ENCODE measurements at regions not wholly inside any gene's neighbourhood (a gene's known extent, or its start where the extent isn't known, plus 50 kb on each side); places are given as distances from the start of the nearest gene placed in this dataset.

- no peak overlapping the region for H3K4me3 ChIP-seq (ENCODE audit: low read length)
Observed at GRCh38 chr3:83461411-83461810, 1497.4 kb upstream of the CADM2 start.

GRCh38 chr3:83477563-83477962, 1481.2 kb upstream of the CADM2 start:
- Histone ChIP-seq H3K27ac (ENCODE audit: low read length) (no peak overlapping the region), H4K20me1 (ENCODE audit: insufficient read depth, low read length) (no peaks in the 10 kb centered on the region)
- no peak for TF ChIP-seq EZH2 (optimal IDR thresholded peaks at IDR 0.05; ENCODE audit: low read depth, low read length)
- no peak for TF ChIP-seq CTCF (IDR thresholded peaks at IDR 0.05; ENCODE audit: low read length)
- TF ChIP-seq EZH2phosphoT487 (IDR thresholded peaks at IDR 0.05; ENCODE audit: low read length), result no peak

More at GRCh38 chr3:83461411-83461810, 1497.4 kb upstream of the CADM2 start:
- Histone ChIP-seq H3K27me3 (replicated peaks; ENCODE audit: insufficient read depth, low read length) (no peaks in the 10 kb centered on the region), H3K9me3 (replicated peaks; ENCODE audit: insufficient read depth, low read length) (no peaks in the 10 kb centered on the region), H3K9ac (ENCODE audit: low read length) (no peak overlapping the region), H2AFZ (ENCODE audit: low read length) (no peak overlapping the region), H3K9me2 (replicated peaks; ENCODE audit: insufficient read depth, low read length) (no peaks in the 10 kb centered on the region), H3K4me2 (ENCODE audit: low read depth, low read length) (no peak overlapping the region), H3K4me1 (ENCODE audit: low read length) (no peaks in the 10 kb centered on the region), H3K27ac (ENCODE audit: low read length) (no peak overlapping the region), H3F3A (ENCODE audit: insufficient read depth, low read length) (no peaks in the 10 kb centered on the region), H3K36me3 (replicated peaks; ENCODE audit: insufficient read depth, low read length) (no peaks in the 10 kb centered on the region), H4K20me1 (ENCODE audit: insufficient read depth, low read length) (no peaks in the 10 kb centered on the region), H3K79me2 (ENCODE audit: low read length) (no peaks in the 10 kb centered on the region)
- TF ChIP-seq EZH2 (optimal IDR thresholded peaks at IDR 0.05; ENCODE audit: low read depth, low read length), result no peak
- DNase-seq, result no peak

GRCh38 chr3:83482402-83483070, 1476.3 kb upstream of the CADM2 start:
- no peaks in the 10 kb centered on the region for H3K79me2 ChIP-seq (ENCODE audit: low read length)
- no peaks in the 10 kb centered on the region for H3K4me1 ChIP-seq (ENCODE audit: low read length)
- H3K9ac ChIP-seq (ENCODE audit: low read length), result no peak overlapping the region
- no peak overlapping the region for H3K4me2 ChIP-seq (ENCODE audit: low read depth, low read length)
- no peaks in the 10 kb centered on the region for H3F3A ChIP-seq (ENCODE audit: insufficient read depth, low read length)
- no peak overlapping the region for H3K27ac ChIP-seq (ENCODE audit: low read length)
- no peak for TF ChIP-seq EZH2 (optimal IDR thresholded peaks at IDR 0.05; ENCODE audit: low read depth, low read length)
- TF ChIP-seq EZH2phosphoT487 (IDR thresholded peaks at IDR 0.05; ENCODE audit: low read length), result no peak
- H3K27me3 ChIP-seq (replicated peaks; ENCODE audit: insufficient read depth, low read length), result no peaks in the 10 kb centered on the region
- DNase-seq, result no peak
- no peak overlapping the region for H2AFZ ChIP-seq (ENCODE audit: low read length)
- no peaks in the 10 kb centered on the region for H3K36me3 ChIP-seq (replicated peaks; ENCODE audit: insufficient read depth, low read length)
- H3K4me3 ChIP-seq (ENCODE audit: low read length), result no peak overlapping the region
- no peaks in the 10 kb centered on the region for H3K9me2 ChIP-seq (replicated peaks; ENCODE audit: insufficient read depth, low read length)
- H4K20me1 ChIP-seq (ENCODE audit: insufficient read depth, low read length), result no peaks in the 10 kb centered on the region
- H3K9me3 ChIP-seq (replicated peaks; ENCODE audit: insufficient read depth, low read length), result no peaks in the 10 kb centered on the region

More at GRCh38 chr3:83477563-83477962, 1481.2 kb upstream of the CADM2 start:
- Histone ChIP-seq H3K9ac (ENCODE audit: low read length) (no peak overlapping the region), H3K9me2 (replicated peaks; ENCODE audit: insufficient read depth, low read length) (no peaks in the 10 kb centered on the region), H3K4me2 (ENCODE audit: low read depth, low read length) (no peak overlapping the region), H3K79me2 (ENCODE audit: low read length) (no peaks in the 10 kb centered on the region), H3K9me3 (replicated peaks; ENCODE audit: insufficient read depth, low read length) (no peaks in the 10 kb centered on the region), H3K27me3 (replicated peaks; ENCODE audit: insufficient read depth, low read length) (no peaks in the 10 kb centered on the region), H2AFZ (ENCODE audit: low read length) (no peak overlapping the region), H3F3A (ENCODE audit: insufficient read depth, low read length) (no peaks in the 10 kb centered on the region), H3K4me1 (ENCODE audit: low read length) (no peaks in the 10 kb centered on the region), H3K4me3 (ENCODE audit: low read length) (no peak overlapping the region), H3K36me3 (replicated peaks; ENCODE audit: insufficient read depth, low read length) (no peaks in the 10 kb centered on the region)
- no peak for DNase-seq

- Histone ChIP-seq H2AFZ (ENCODE audit: low read length) (no peak overlapping the region), H3K4me2 (ENCODE audit: low read depth, low read length) (no peak overlapping the region), H3K9me2 (replicated peaks; ENCODE audit: insufficient read depth, low read length) (no peaks in the 10 kb centered on the region), H3K27ac (ENCODE audit: low read length) (no peak overlapping the region), H3K27me3 (replicated peaks; ENCODE audit: insufficient read depth, low read length) (no peaks in the 10 kb centered on the region), H3K9me3 (replicated peaks; ENCODE audit: insufficient read depth, low read length) (no peaks in the 10 kb centered on the region), H3K4me1 (ENCODE audit: low read length) (no peaks in the 10 kb centered on the region), H3K9ac (ENCODE audit: low read length) (no peak overlapping the region), H3K36me3 (replicated peaks; ENCODE audit: insufficient read depth, low read length) (no peaks in the 10 kb centered on the region), H4K20me1 (ENCODE audit: insufficient read depth, low read length) (no peaks in the 10 kb centered on the region), H3K4me3 (ENCODE audit: low read length) (no peak overlapping the region), H3K79me2 (ENCODE audit: low read length) (no peaks in the 10 kb centered on the region), H3F3A (ENCODE audit: insufficient read depth, low read length) (no peaks in the 10 kb centered on the region)
- TF ChIP-seq EZH2 (optimal IDR thresholded peaks at IDR 0.05; ENCODE audit: low read depth, low read length) (no peak), CTCF (IDR thresholded peaks at IDR 0.05; ENCODE audit: low read length) (no peak), EZH2phosphoT487 (IDR thresholded peaks at IDR 0.05; ENCODE audit: low read length) (no peak)
- no peak for DNase-seq
Observed at GRCh38 chr3:83496462-83496861, 1462.3 kb upstream of the CADM2 start.
